HG02588 (cell line): ENCODE measurements at regions not wholly inside any gene's neighbourhood (a gene's known extent, or its start where the extent isn't known, plus 50 kb on each side); places are given as distances from the start of the nearest gene placed in this dataset.
"Not testable (repeated sequence)": the region's sequence is repeated elsewhere in the genome, so short reads cannot be mapped to it uniquely, and the experiment has no call there.

Experiments used
- ATAC-seq: cut with Tn5 transposase; IDR thresholded peaks from one replicate; pipeline ENCODE4 v1.9.1; 2021; ENCODE audit warnings: mild to moderate bottlenecking, moderate library complexity; ENCODE audit not compliant: unreplicated experiment

GRCh38 chr14:37974421-37974820 lies 233.3 kb upstream of the SSTR1 start:
- no peak for ATAC-seq

- no peak for ATAC-seq
Measured at GRCh38 chr14:37977481-37977880, 230.2 kb upstream of the SSTR1 start.

GRCh38 chr14:37985826-37986470 lies 221.8 kb upstream of the SSTR1 start:
- no peak for ATAC-seq

- no peak for ATAC-seq
Measured at GRCh38 chr14:37988472-37988871, 219.2 kb upstream of the SSTR1 start.

- no peak for ATAC-seq
Measured at GRCh38 chr14:37991027-37991426, 216.7 kb upstream of the SSTR1 start.

GRCh38 chr14:37992499-37992898 lies 215.2 kb upstream of the SSTR1 start:
- ATAC-seq = no peak

GRCh38 chr14:37994846-37995372 lies 212.8 kb upstream of the SSTR1 start:
- no peak for ATAC-seq

GRCh38 chr14:37997017-37997416 lies 210.7 kb upstream of the SSTR1 start:
- no peak for ATAC-seq

GRCh38 chr14:38000340-38000739 lies 207.4 kb upstream of the SSTR1 start:
- no peak for ATAC-seq

GRCh38 chr14:38001501-38001900 lies 206.2 kb upstream of the SSTR1 start:
- ATAC-seq = no peak

GRCh38 chr14:38003746-38004609 lies 203.7 kb upstream of the SSTR1 start:
- ATAC-seq = no peak

GRCh38 chr14:38004610-38004879 lies 203.2 kb upstream of the SSTR1 start:
- no peak for ATAC-seq

- ATAC-seq = not testable (repeated sequence)
Measured at GRCh38 chr14:38011156-38011555, 196.5 kb upstream of the SSTR1 start.

- ATAC-seq = no peak
Measured at GRCh38 chr14:38012056-38012455, 195.6 kb upstream of the SSTR1 start.

GRCh38 chr14:38016497-38016896 lies 191.2 kb upstream of the SSTR1 start:
- no peak for ATAC-seq

- no peak for ATAC-seq
Measured at GRCh38 chr14:38021861-38022260, 185.8 kb upstream of the SSTR1 start.

- no peak for ATAC-seq
Measured at GRCh38 chr14:38022775-38023174, 184.9 kb upstream of the SSTR1 start.

GRCh38 chr14:38038171-38038570 lies 169.5 kb upstream of the SSTR1 start:
- no peak for ATAC-seq

- ATAC-seq = no peak
Measured at GRCh38 chr14:38038986-38039385, 168.7 kb upstream of the SSTR1 start.

- ATAC-seq = no peak
Measured at GRCh38 chr14:38039496-38039895, 168.2 kb upstream of the SSTR1 start.

GRCh38 chr14:38040411-38040810 lies 167.3 kb upstream of the SSTR1 start:
- no peak for ATAC-seq

- ATAC-seq = no peak
Measured at GRCh38 chr14:38042322-38042721, 165.4 kb upstream of the SSTR1 start.
